NCI-H345 treated with DMSO at 0.1 percent for 48 hours (cell line): ENCODE measurements at regions not wholly inside any gene's neighbourhood (a gene's known extent, or its start where the extent isn't known, plus 50 kb on each side); places are given as distances from the start of the nearest gene placed in this dataset.

Experiments
- DNase-seq: peaks from one replicate; lab custom pipeline; 2025; ENCODE audit not compliant: unreplicated experiment; lab: John Stamatoyannopoulos, UW

GRCh38 chr1:213914392-213914791 lies 73.4 kb upstream of the PROX1 start:
- DNase-seq = no peak

GRCh38 chr1:213921311-213921710 lies 66.5 kb upstream of the PROX1 start:
- no peak for DNase-seq

GRCh38 chr1:213921712-213922111 lies 66.1 kb upstream of the PROX1 start:
- DNase-seq = no peak

GRCh38 chr1:213925531-213926182 lies 62.1 kb upstream of the PROX1 start:
- DNase-seq = no peak

GRCh38 chr1:213927846-213928245 lies 59.9 kb upstream of the PROX1 start:
- DNase-seq = no peak

GRCh38 chr1:213929398-213929797 lies 58.4 kb upstream of the PROX1 start:
- DNase-seq = no peak

- DNase-seq = no peak
These were observed 55.9 kb upstream of the PROX1 start for GRCh38 chr1:213931836-213932235.

- DNase-seq = no peak
These were observed 54.4 kb upstream of the PROX1 start for GRCh38 chr1:213933336-213933735.

GRCh38 chr1:213934649-213935048 lies 53.1 kb upstream of the PROX1 start:
- DNase-seq = no peak

GRCh38 chr1:213936571-213936970 lies 51.2 kb upstream of the PROX1 start:
- no peak for DNase-seq
